KMS-11 (cell line): ENCODE measurements at regions not wholly inside any gene's neighbourhood (a gene's known extent, or its start where the extent isn't known, plus 50 kb on each side); places are given as distances from the start of the nearest gene placed in this dataset.

Source experiments
- H2AFZ ChIP-seq: fragments of 200-600 bp; sonication (generic); 2 replicates; pipeline ENCODE4 v1.6.1; 2016; ENCODE audit warnings: antibody characterized with exemption, mixed run types, low read depth
- H3K27ac ChIP-seq: fragments of 200-600 bp; sonication (generic); 2 replicates; pipeline ENCODE4 v1.6.1; 2016; ENCODE audit warnings: mild to moderate bottlenecking, mixed run types
- H3K27me3 ChIP-seq: fragments of 200-600 bp; sonication (generic); 2 replicates; pipeline ENCODE4 v1.6.1; 2017; ENCODE audit warnings: mild to moderate bottlenecking, low read depth, mixed run types, moderate library complexity; ENCODE audit not compliant: insufficient read depth
- H3K36me3 ChIP-seq: fragments of 200-600 bp; sonication (generic); 2 replicates; pipeline ENCODE4 v1.6.1; 2017; ENCODE audit warnings: mild to moderate bottlenecking, mixed run types; ENCODE audit not compliant: insufficient read depth
- H3K4me1 ChIP-seq: fragments of 200-600 bp; sonication (generic); 2 replicates; pipeline ENCODE4 v1.6.1; 2016; ENCODE audit warnings: mild to moderate bottlenecking, low read depth, mixed run types; ENCODE audit not compliant: poor library complexity, severe bottlenecking
- H3K4me2 ChIP-seq: fragments of 200-600 bp; sonication (generic); 2 replicates; pipeline ENCODE4 v1.7.0; 2016; ENCODE audit warnings: mild to moderate bottlenecking, mixed run types
- H3K4me3 ChIP-seq: fragments of 200-600 bp; sonication (generic); IDR thresholded peaks from 2 replicates; pipeline ENCODE4 v1.6.1; 2017; ENCODE audit warnings: low read depth, low read length, mixed read lengths; ENCODE audit not compliant: insufficient read depth
- H3K79me2 ChIP-seq: fragments of 200-600 bp; sonication (generic); 2 replicates; pipeline ENCODE4 v1.6.1; 2016; ENCODE audit warnings: low read depth, mixed run types; ENCODE audit not compliant: insufficient read depth
- H3K9ac ChIP-seq: fragments of 200-600 bp; sonication (generic); 2 replicates; pipeline ENCODE4 v1.6.1; 2016; ENCODE audit warnings: mild to moderate bottlenecking, mixed run types
- H4K20me1 ChIP-seq: fragments of 200-600 bp; sonication (generic); 2 replicates; pipeline ENCODE4 v1.6.1; 2016; ENCODE audit warnings: mild to moderate bottlenecking, mixed run types; ENCODE audit not compliant: insufficient read depth
- CTCF ChIP-seq: fragments of 200-600 bp; sonication (generic); conservative IDR thresholded peaks from 2 replicates; pipeline ENCODE4 v1.6.1; 2017; ENCODE audit warnings: low read depth, mild to moderate bottlenecking, antibody characterized with exemption, low read length, moderate library complexity, mixed read lengths

DNA sequence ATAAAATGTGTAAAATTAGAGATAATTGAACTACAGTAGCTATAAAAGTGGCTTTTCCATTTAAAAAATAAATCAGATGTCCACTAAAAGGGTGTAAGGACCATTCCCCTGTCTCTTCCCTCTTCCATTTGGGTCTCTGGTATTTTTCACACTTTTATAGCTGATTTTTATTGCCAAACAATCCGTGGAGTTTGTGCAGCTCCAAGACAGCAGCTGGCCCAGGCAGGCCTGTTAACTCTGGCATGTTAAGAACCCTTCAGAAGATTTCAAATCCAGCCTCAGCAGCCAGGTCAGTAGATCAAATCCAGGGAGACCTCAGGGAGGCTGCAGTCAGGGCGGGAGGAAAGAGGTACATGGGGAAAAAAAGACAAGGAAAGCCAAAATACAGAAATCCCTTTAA is 827.1 kb upstream of the FANCL start:
- no peaks in the 10 kb centered on the region for H3K36me3 ChIP-seq
- H3K27ac ChIP-seq: no peak overlapping the region
- no peak overlapping the region for H3K4me3 ChIP-seq
- no peak overlapping the region for H2AFZ ChIP-seq
- no peaks in the 10 kb centered on the region for H4K20me1 ChIP-seq
- no peaks in the 10 kb centered on the region for H3K79me2 ChIP-seq
- no peak overlapping the region for H3K9ac ChIP-seq
- H3K27me3 ChIP-seq: no peaks in the 10 kb centered on the region
- no peak for TF ChIP-seq CTCF
- no peaks in the 10 kb centered on the region for H3K4me1 ChIP-seq
- no peak overlapping the region for H3K4me2 ChIP-seq

DNA sequence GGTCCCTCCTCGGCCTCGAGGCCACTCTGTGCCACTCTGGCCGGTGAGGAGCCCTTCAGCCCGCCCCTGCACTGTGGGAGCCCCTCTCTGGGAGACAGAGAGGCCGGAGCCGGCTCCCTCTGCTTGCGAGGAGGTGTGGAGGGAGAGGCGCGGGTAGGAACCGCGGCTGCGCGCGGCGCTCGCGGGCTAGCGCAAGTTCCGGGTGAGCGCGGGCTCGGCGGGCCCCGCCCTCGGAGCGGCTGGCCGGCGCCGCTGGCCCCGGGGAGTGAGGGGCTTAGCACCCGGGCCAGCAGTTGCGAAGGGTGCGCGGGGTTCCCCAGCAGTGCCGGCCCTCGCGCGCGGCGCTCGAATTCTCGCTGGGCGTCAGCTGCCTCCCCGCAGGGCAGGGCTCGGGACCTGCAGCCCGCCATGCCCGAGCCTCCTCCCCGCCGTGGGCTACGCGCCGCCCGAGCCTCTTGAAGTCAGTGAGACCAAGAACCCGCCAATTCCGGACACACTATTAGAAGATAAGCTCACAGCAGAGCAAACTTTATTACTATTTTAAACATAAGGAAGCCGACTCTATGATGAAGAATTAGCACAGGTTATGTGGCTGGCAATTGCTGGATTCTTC is 825.8 kb upstream of the FANCL start:
- no peak overlapping the region for H3K4me3 ChIP-seq
- no peak overlapping the region for H3K4me2 ChIP-seq
- H3K27me3 ChIP-seq: no peaks in the 10 kb centered on the region
- no peak overlapping the region for H3K27ac ChIP-seq
- H3K9ac ChIP-seq: no peak overlapping the region
- no peaks in the 10 kb centered on the region for H3K4me1 ChIP-seq
- H4K20me1 ChIP-seq: no peaks in the 10 kb centered on the region
- H3K36me3 ChIP-seq: no peaks in the 10 kb centered on the region
- no peak overlapping the region for H2AFZ ChIP-seq
- no peak for TF ChIP-seq CTCF
- no peaks in the 10 kb centered on the region for H3K79me2 ChIP-seq

- Histone ChIP-seq H4K20me1 (no peaks in the 10 kb centered on the region), H3K9ac (no peak overlapping the region), H3K4me3 (no peak overlapping the region), H3K27me3 (no peaks in the 10 kb centered on the region), H3K36me3 (no peaks in the 10 kb centered on the region), H3K4me2 (no peak overlapping the region), H3K4me1 (no peaks in the 10 kb centered on the region), H3K79me2 (no peaks in the 10 kb centered on the region), H2AFZ (no peak overlapping the region), H3K27ac (no peak overlapping the region)
- no peak for TF ChIP-seq CTCF
Observed at GRCh38 chr2:59047373-59047995, 806.4 kb upstream of the FANCL start.

DNA sequence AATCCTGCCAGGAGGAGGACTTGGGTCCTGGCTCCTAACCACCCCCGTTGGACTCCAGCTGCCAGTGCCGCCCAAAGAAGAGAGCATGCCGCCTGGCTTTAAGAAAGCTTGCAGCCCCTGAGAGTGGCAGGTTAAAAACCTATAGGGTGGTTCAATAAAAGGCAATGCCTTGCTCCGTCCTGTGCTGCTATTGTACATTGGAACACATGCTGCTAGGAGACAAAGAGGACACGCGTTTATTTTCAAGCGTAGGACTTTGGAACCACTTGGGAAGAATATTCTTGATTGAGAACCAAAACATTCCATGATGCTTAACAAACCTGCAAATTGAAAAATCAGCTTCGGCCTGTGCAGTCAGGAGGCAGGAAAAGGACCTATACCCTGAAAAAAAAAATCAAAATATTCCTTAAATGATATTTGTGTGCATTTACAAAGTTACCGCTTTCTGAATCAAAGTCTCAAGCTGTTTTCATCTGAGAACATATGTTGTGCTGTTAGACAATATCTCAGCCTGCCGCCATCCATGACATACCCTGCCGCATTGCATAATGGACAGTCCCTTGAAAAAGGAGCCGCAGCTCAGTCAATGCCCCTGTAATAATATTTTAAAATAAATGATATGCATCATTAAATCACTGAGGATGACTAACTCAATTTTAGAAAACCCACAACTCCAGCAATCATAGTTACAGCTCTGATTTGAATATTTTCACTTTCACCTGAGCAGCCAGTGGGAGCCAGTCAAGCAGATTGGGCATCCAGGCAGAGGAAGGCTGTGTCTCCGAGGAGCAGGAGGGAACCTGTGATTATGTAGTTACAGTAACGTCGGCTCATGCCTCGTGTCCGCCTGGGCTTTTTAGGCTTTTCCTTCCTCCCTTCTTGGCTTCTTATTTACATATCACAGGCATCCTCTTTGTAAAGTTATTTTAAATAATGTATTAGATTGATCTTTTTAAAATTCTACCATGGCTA is 805.6 kb upstream of the FANCL start:
- no peak overlapping the region for H3K4me2 ChIP-seq
- H3K27ac ChIP-seq: no peak overlapping the region
- H3K4me3 ChIP-seq: no peak overlapping the region
- H3K4me1 ChIP-seq: no peaks in the 10 kb centered on the region
- no peaks in the 10 kb centered on the region for H3K27me3 ChIP-seq
- H2AFZ ChIP-seq: no peak overlapping the region
- H3K79me2 ChIP-seq: no peaks in the 10 kb centered on the region
- H3K36me3 ChIP-seq: no peaks in the 10 kb centered on the region
- TF ChIP-seq CTCF: no peak
- H4K20me1 ChIP-seq: no peaks in the 10 kb centered on the region
- H3K9ac ChIP-seq: no peak overlapping the region
